T-cell (primary cell): ENCODE measurements at regions not wholly inside any gene's neighbourhood (a gene's known extent, or its start where the extent isn't known, plus 50 kb on each side); places are given as distances from the start of the nearest gene placed in this dataset.

ENCODE experiments used
- ATAC-seq, 4 experiments: fragments of 200-7000 bp in 3 of 4; fragments of 150-1000 bp in 1 of 4; cut with Tn5 transposase; replicated peaks in 1 of 4; 1 replicate in 3 of 4; 2 replicates in 1 of 4; pipeline ENCODE4 v1.10.0; 2021; ENCODE audit warnings: moderate library complexity in 3 of 4, mild to moderate bottlenecking in 2 of 4, moderate number of reproducible peaks in 1 of 4
- CTCF ChIA-PET, 2 donors: fragments of 300-600 bp; sonication (Branson Sonifier 250); formaldehyde crosslinking; loops; one replicate each; lab custom pipeline; 2022; ENCODE audit warnings: antibody characterized with exemption in 2 of 2; lab: Charles Lee
- POLR2A ChIA-PET, 2 donors: fragments of 300-600 bp; sonication (Branson Sonifier 250); formaldehyde crosslinking; loops; one replicate each; lab custom pipeline; 2022; ENCODE audit warnings: antibody characterized with exemption in 2 of 2; lab: Charles Lee
- DNase-seq, 35 experiments: peaks; one replicate each; pipeline versions ENCODE4 v3.0.0 to v3.0.0-alpha.2; 2013 to 2023
- H3K27ac ChIP-seq: one replicate; pipeline ENCODE4 v1.5.1; 2013; ENCODE audit warnings: low read length
- H3K27me3 ChIP-seq, 2 experiments: replicated peaks in 1 of 2; 1 replicate in 1 of 2; 2 replicates in 1 of 2; pipeline versions ENCODE4 v1.6.1 to v1.7.0; 2013; ENCODE audit warnings: low read length in 1 of 2, mixed read lengths in 1 of 2; ENCODE audit not compliant: control insufficient read depth in 2 of 2, insufficient read depth in 2 of 2; ENCODE audit errors: extremely low read depth in 1 of 2
- H3K36me3 ChIP-seq, 2 donors: 1 replicate in 1 of 2; 2 replicates in 1 of 2; pipeline versions ENCODE4 v1.6.1 to v1.7.0; 2013; ENCODE audit warnings: low read length in 1 of 2; ENCODE audit not compliant: control insufficient read depth in 2 of 2, insufficient read depth in 1 of 2; ENCODE audit errors: extremely low read depth in 1 of 2
- H3K4me1 ChIP-seq, 2 experiments: 1 replicate in 1 of 2; 2 replicates in 1 of 2; pipeline versions ENCODE4 v1.6.1 to v1.7.0; 2013; ENCODE audit warnings: low read length in 2 of 2, mixed read lengths in 1 of 2; ENCODE audit not compliant: insufficient read depth in 2 of 2, control insufficient read depth in 1 of 2; ENCODE audit errors: extremely low read depth in 1 of 2
- H3K4me3 ChIP-seq, 2 donors: 1 replicate in 1 of 2; 2 replicates in 1 of 2; pipeline versions ENCODE4 v1.5.1 to v1.7.0; 2013; ENCODE audit warnings: mild to moderate bottlenecking in 2 of 2, low read length in 1 of 2, moderate library complexity in 1 of 2; ENCODE audit not compliant: control insufficient read depth in 1 of 2; ENCODE audit errors: extremely low read depth in 1 of 2
- H3K9me3 ChIP-seq: 2 replicates; pipeline ENCODE4 v1.7.0; 2013
- H3K27ac Mint-ChIP-seq, 2 donors: one replicate each; pipeline ENCODE4 v1.8.0; 2020 to 2021; ENCODE audit warnings: mild to moderate bottlenecking in 2 of 2, mixed read lengths in 2 of 2
- H3K27me3 Mint-ChIP-seq, 2 donors: one replicate each; pipeline ENCODE4 v1.8.0; 2021 to 2022; ENCODE audit warnings: mixed read lengths in 2 of 2
- H3K36me3 Mint-ChIP-seq: one replicate; pipeline ENCODE4 v1.8.0; 2021; ENCODE audit warnings: mixed read lengths
- H3K4me1 Mint-ChIP-seq, 3 donors: one replicate each; pipeline ENCODE4 v1.8.0; 2020 to 2022; ENCODE audit warnings: mixed read lengths in 3 of 3, mild to moderate bottlenecking in 1 of 3
- H3K4me3 Mint-ChIP-seq, 3 donors: one replicate each; pipeline ENCODE4 v1.8.0; 2020 to 2022; ENCODE audit warnings: mild to moderate bottlenecking in 3 of 3, mixed read lengths in 3 of 3, moderate library complexity in 3 of 3
- H3K9me3 Mint-ChIP-seq, 3 donors: one replicate each; pipeline ENCODE4 v1.8.0; 2020 to 2022; ENCODE audit warnings: mixed read lengths in 3 of 3
- WGBS: methylation state at CpG from one replicate; pipeline ENCODE4 v1.1.5; 2013; ENCODE audit warnings: missing lambda C conversion rate; ENCODE audit not compliant: insufficient coverage; 5-methylcytosine and 5-hydroxymethylcytosine counted together

- DNase-seq (no peak), ATAC-seq (no peak)
- Mint-ChIP-seq H3K4me1 (no peaks in the 10 kb centered on the region), H3K9me3 (peaks cover 20 to 37% (median 24%) of the 10 kb centered on the region in 3 donors), H3K4me3 (no peak overlapping the region), H3K27ac (no peak overlapping the region), H3K36me3 (no peaks in the 10 kb centered on the region), H3K27me3 (no peaks in the 10 kb centered on the region)
- Histone ChIP-seq H3K27me3 (no peaks in the 10 kb centered on the region), H3K36me3 (no peaks in the 10 kb centered on the region), H3K27ac (no peak overlapping the region), H3K4me1 (no peaks in the 10 kb centered on the region), H3K9me3 (peaks cover 2% of the 10 kb centered on the region), H3K4me3 (no peak overlapping the region)
- no CpG with 5 or more reads among the region's 1 CpG for WGBS
- ChIA-PET POLR2A (no interaction called here), CTCF (no interaction called here)
Observed at GRCh38 chr4:161260819-161261218, 903.0 kb downstream of the FSTL5 start.

GRCh38 chr4:161256716-161257115, 907.1 kb downstream of the FSTL5 start:
- no peak for ATAC-seq
- no peaks in the 10 kb centered on the region for H3K27me3 ChIP-seq
- ChIA-PET POLR2A (no interaction called here), CTCF (no interaction called here)
- H3K36me3 ChIP-seq = no peaks in the 10 kb centered on the region
- Mint-ChIP-seq H3K27ac (no peak overlapping the region), H3K36me3 (no peaks in the 10 kb centered on the region), H3K4me1 (no peaks in the 10 kb centered on the region), H3K4me3 (no peak overlapping the region), H3K9me3 (peaks cover 23 to 25% (median 25%) of the 10 kb centered on the region in 3 donors), H3K27me3 (no peaks in the 10 kb centered on the region)
- no peaks in the 10 kb centered on the region for H3K4me1 ChIP-seq
- 80% methylated on average over 1 of the region's 4 CpGs for WGBS
- no peak for DNase-seq
- no peak overlapping the region for H3K4me3 ChIP-seq
- H3K27ac ChIP-seq = no peak overlapping the region
- H3K9me3 ChIP-seq = peaks cover 2% of the 10 kb centered on the region

GRCh38 chr4:161256172-161256571, 907.6 kb downstream of the FSTL5 start:
- Mint-ChIP-seq H3K27me3 (no peaks in the 10 kb centered on the region), H3K4me1 (no peaks in the 10 kb centered on the region), H3K36me3 (no peaks in the 10 kb centered on the region), H3K27ac (no peak overlapping the region), H3K9me3 (peaks cover 27 to 28% (median 28%) of the 10 kb centered on the region in 3 donors), H3K4me3 (no peak overlapping the region)
- H3K36me3 ChIP-seq = no peaks in the 10 kb centered on the region
- no peak for DNase-seq
- H3K27me3 ChIP-seq = no peaks in the 10 kb centered on the region
- peaks cover 2% of the 10 kb centered on the region for H3K9me3 ChIP-seq
- no peak overlapping the region for H3K4me3 ChIP-seq
- no peak for ATAC-seq
- CTCF ChIA-PET = no interaction called here
- H3K27ac ChIP-seq = no peak overlapping the region
- POLR2A ChIA-PET = no interaction called here
- no CpG with 5 or more reads among the region's 5 CpGs for WGBS
- H3K4me1 ChIP-seq = no peaks in the 10 kb centered on the region

GRCh38 chr4:161254375-161254774, 909.4 kb downstream of the FSTL5 start:
- no peaks in the 10 kb centered on the region for H3K36me3 ChIP-seq
- no peak overlapping the region for H3K27ac ChIP-seq
- peaks cover 22 to 26% (median 23%) of the 10 kb centered on the region in 3 donors for H3K9me3 Mint-ChIP-seq
- H3K9me3 ChIP-seq = peaks cover 2% of the 10 kb centered on the region
- H3K36me3 Mint-ChIP-seq = no peaks in the 10 kb centered on the region
- ChIA-PET POLR2A (no interaction called here), CTCF (no interaction called here)
- no peaks in the 10 kb centered on the region for H3K4me1 Mint-ChIP-seq
- H3K27ac Mint-ChIP-seq = no peak overlapping the region
- WGBS = 64% methylated on average over 2 of the region's 3 CpGs
- DNase-seq (no peak), ATAC-seq (no peak)
- no peak overlapping the region for H3K4me3 ChIP-seq
- no peaks in the 10 kb centered on the region for H3K27me3 Mint-ChIP-seq
- H3K4me3 Mint-ChIP-seq = no peak overlapping the region
- no peaks in the 10 kb centered on the region for H3K27me3 ChIP-seq
- H3K4me1 ChIP-seq = no peaks in the 10 kb centered on the region

- DNase-seq = peak in 1 of 35 experiments; percentile 2
- WGBS = no CpG with 5 or more reads among the region's 6 CpGs
- no peak overlapping the region for H3K4me3 ChIP-seq
- Mint-ChIP-seq H3K4me1 (no peaks in the 10 kb centered on the region), H3K9me3 (peaks cover 22 to 26% (median 22%) of the 10 kb centered on the region in 3 donors), H3K4me3 (no peak overlapping the region), H3K27ac (no peak overlapping the region), H3K36me3 (no peaks in the 10 kb centered on the region), H3K27me3 (no peaks in the 10 kb centered on the region)
- no peak overlapping the region for H3K27ac ChIP-seq
- H3K27me3 ChIP-seq = no peaks in the 10 kb centered on the region
- no peaks in the 10 kb centered on the region for H3K4me1 ChIP-seq
- POLR2A ChIA-PET = no interaction called here
- no peak for ATAC-seq
- CTCF ChIA-PET = no interaction called here
- no peaks in the 10 kb centered on the region for H3K36me3 ChIP-seq
- no peaks in the 10 kb centered on the region for H3K9me3 ChIP-seq
Observed at GRCh38 chr4:161252520-161253141, 911.2 kb downstream of the FSTL5 start.

GRCh38 chr4:161249779-161250440, 913.9 kb downstream of the FSTL5 start:
- no peak overlapping the region for H3K4me3 Mint-ChIP-seq
- DNase-seq (no peak), ATAC-seq (no peak)
- no peak overlapping the region for H3K4me3 ChIP-seq
- no peaks in the 10 kb centered on the region for H3K9me3 ChIP-seq
- no peaks in the 10 kb centered on the region for H3K36me3 ChIP-seq
- H3K27me3 Mint-ChIP-seq = no peaks in the 10 kb centered on the region
- H3K4me1 ChIP-seq = no peaks in the 10 kb centered on the region
- 71% methylated on average over 8 of the region's 8 CpGs for WGBS
- peaks cover 11 to 13% (median 12%) of the 10 kb centered on the region in 3 donors for H3K9me3 Mint-ChIP-seq
- ChIA-PET CTCF (no interaction called here), POLR2A (no interaction called here)
- no peak overlapping the region for H3K27ac ChIP-seq
- no peak overlapping the region for H3K27ac Mint-ChIP-seq
- no peaks in the 10 kb centered on the region for H3K36me3 Mint-ChIP-seq
- H3K27me3 ChIP-seq = no peaks in the 10 kb centered on the region
- no peaks in the 10 kb centered on the region for H3K4me1 Mint-ChIP-seq
